Uterus (tissue), 2 donors: ENCODE measurements at regions not wholly inside any gene's neighbourhood (a gene's known extent, or its start where the extent isn't known, plus 50 kb on each side); places are given as distances from the start of the nearest gene placed in this dataset.

Experiments
- CTCF ChIP-seq, 4 experiments: fragments of 200-600 bp in 2 of 4; fragments of 450-650 bp in 2 of 4; sonication (generic) in 2 of 4; IDR thresholded peaks; one replicate each; pipeline ENCODE4 v1.5.1; 2016 to 2019; ENCODE audit warnings: antibody characterized with exemption in 4 of 4, mild to moderate bottlenecking in 2 of 4, moderate library complexity in 1 of 4
- POLR2A ChIP-seq, 2 donors: fragments of 450-650 bp; IDR thresholded peaks; one replicate each; pipeline ENCODE4 v1.6.1; 2016; ENCODE audit warnings: antibody characterized with exemption in 2 of 2, mild to moderate bottlenecking in 1 of 2, moderate library complexity in 1 of 2

GRCh38 chr13:73973156-73973555 is 161.0 kb downstream of the KLF12 start:
- TF ChIP-seq POLR2A (IDR thresholded peaks at IDR 0.05) (no peak), CTCF (IDR thresholded peaks at IDR 0.05) (no peak)
